GM04503 (cell line): ENCODE measurements at regions not wholly inside any gene's neighbourhood (a gene's known extent, or its start where the extent isn't known, plus 50 kb on each side); places are given as distances from the start of the nearest gene placed in this dataset.
A peak's percentile ranks its signal among the peaks of the same experiment; 100 is the strongest.

Experiments
- DNase-seq: peaks from one replicate; pipeline ENCODE4 v3.0.0-alpha.2; 2012; ENCODE audit warnings: low read depth

GRCh38 chr6:71527886-71528285, 239.3 kb downstream of the OGFRL1 start:
- no peak for DNase-seq

- no peak for DNase-seq
Observed at GRCh38 chr6:71529026-71529425, 240.4 kb downstream of the OGFRL1 start.

- DNase-seq = no peak
Observed at GRCh38 chr6:71529769-71530168, 241.2 kb downstream of the OGFRL1 start.

DNA sequence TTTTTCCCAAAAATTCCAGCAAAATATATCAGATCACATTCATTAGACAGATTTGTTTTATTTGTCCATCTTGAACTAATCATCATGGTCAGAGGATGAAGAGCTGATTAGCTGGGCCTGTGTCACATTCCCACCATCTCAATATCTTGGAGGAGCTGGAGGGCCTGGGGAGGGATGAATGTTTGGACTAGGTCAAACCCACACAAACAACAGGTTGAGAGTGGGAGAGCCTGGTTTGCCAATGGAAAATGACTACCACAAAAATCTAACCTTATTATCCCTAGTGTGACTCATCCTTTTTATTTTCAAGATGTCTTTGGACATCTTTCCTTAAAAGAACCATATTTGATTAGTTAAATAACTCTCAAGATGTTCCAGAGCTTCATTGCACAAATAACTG, 242.4 kb downstream of the OGFRL1 start:
- no peak for DNase-seq

DNA sequence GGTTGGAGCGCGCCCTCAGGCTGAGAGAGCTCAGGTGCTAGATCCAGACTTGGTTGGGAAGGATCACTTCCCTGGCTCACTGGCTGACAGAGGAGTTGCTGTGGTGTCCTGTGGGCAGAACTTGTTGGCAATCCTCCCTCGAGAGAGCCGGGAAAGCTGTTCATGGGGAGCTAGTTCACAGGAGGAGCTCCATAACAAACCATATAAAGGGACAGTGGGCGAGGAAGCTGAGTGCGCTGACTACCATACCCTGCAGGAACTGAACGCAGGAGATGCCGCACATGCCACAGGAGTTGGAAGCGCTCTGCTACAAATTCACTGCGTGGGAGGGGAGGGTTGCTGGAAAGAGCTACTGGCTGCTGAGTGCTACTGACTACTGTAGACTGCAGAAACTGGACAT, 243.2 kb downstream of the OGFRL1 start:
- no peak for DNase-seq

- DNase-seq = no peak
Observed at GRCh38 chr6:71533939-71534379, 245.3 kb downstream of the OGFRL1 start.

GRCh38 chr6:71534921-71535320, 246.3 kb downstream of the OGFRL1 start:
- no peak for DNase-seq

DNA sequence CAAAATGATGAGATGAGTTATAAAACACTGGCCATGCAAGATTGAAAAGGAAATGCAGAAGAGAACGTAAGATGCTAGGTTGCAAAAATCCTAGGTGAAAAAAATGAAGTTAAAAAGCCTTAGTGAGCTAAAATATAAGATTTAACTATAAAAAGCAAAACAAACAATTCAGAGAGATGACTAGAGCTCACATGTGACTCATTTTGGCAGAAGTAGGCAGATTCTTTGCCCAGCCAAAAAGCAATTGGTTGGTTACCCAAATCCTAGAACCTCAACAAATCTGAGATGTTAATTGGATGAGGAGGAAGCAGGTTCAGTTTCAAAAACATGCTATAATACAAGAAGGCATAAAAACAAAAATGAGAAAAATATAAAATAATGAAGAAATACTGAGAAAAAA, 249.1 kb downstream of the OGFRL1 start:
- peak; percentile 34 for DNase-seq

DNA sequence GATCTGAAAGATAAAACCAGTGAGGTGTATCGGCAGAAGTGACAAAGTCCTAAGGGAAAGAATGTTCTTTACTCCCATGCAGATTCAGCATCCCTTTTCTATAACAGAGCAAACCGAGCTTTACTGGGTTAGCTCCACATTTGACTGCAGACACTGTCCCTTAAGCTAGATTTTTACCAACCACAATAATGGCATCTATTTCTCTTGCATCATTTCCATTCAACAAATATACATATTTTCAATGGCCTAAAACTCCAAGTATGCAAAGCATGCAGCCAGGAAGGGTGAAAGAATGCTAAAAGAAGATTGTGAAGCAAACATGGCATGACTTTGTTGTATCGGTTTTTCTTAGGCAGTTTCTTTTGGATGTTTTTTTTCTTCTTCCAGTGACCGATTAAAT, 255.4 kb downstream of the OGFRL1 start:
- DNase-seq = peak; percentile 59

DNA sequence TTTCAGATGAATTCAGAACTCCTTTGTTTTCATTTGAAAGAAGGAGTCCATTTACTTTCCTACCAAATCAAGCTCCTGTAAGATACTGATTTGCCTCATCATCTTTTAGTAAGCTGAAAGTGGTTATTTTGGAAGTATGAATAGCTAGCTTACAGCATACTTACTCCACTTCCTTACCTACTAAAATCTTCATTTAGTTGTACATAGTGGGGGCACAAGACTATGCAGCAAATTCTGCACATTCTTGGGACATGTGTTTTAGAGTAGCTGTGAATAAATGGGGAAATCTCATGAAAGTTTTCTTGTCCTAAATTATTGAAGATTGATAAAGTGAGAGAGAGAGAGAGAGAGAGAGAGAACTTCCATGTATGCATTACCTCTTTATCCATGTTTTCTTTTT, 256.3 kb downstream of the OGFRL1 start:
- DNase-seq = no peak

DNA sequence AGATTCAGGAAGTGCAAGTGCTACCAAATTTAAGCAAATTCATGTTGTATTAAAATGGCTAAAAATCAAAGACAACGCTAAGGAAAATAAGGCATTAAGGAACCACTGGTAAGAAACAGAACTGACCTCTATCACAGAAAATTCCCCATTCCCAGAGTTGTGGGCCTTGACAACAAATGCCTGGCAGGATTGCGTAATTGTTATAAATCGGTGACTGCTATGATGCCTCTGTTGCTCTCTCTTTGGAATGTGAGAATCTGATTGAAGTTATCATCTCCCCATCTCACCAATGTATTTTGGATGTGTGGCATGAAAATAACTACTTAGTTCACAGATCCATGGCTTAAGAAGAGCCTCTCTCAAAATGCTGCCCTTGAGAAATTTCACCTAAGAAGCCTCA, 257.3 kb downstream of the OGFRL1 start:
- no peak for DNase-seq

DNA sequence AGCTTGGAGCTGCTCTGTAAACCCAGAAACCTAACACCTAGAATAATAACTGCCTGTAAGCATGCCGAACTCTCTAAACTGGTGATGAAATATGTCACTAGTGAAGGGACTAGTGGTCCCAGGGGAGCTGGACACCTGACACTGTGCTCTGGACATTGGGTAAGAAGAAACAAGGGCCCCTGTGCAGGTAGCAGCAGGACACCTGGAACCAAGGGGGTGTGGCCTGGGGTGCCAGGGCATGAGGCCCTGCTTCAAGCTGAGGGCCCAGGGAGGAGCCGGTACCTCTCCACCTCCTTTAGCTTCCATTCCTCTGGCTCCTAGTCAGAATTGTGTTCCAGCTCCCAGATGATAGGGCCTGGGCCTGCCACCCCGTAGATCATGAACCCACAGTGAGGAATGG, 263.2 kb downstream of the OGFRL1 start:
- DNase-seq = no peak

DNA sequence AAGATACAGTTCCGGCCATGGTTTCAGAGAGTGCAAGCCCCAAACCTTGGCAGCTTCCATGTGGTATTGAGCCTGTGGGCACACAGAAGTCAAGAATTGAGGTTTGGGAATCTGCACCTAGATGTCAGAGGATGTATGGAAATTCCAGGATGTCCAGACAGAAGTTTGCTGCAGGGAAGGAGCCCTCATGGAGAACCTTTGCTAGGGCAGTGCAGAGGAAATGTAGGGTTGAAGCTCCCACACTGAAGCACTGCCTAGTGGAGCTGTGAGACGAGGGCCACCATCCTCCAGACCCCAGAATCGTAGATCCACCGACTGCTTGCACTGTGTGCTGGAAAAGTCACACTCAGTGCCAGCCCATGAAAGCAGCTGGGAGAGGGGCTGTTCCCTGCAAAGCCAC, 267.5 kb downstream of the OGFRL1 start:
- no peak for DNase-seq

DNA sequence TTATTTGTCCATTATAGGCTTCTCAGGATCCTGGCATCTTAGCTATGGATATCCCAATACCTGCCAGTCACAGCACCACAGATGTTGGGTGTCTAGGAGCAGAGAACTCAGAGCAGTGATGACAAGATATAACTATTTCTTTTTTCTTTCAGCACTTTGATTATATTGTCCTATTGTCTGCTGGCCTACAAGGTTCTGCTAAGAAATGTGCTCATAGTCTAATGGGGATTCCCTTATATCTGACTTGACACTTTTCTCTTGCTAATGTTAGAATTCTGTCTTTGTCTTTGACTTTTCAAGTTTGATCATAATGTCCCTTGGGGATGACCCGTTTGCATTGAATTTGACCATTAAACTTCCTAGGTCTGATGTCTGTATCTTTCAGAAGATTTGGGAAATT, 270.4 kb downstream of the OGFRL1 start:
- DNase-seq = no peak

- no peak for DNase-seq
Observed at GRCh38 chr6:71567562-71567961, 279.0 kb downstream of the OGFRL1 start.

DNA sequence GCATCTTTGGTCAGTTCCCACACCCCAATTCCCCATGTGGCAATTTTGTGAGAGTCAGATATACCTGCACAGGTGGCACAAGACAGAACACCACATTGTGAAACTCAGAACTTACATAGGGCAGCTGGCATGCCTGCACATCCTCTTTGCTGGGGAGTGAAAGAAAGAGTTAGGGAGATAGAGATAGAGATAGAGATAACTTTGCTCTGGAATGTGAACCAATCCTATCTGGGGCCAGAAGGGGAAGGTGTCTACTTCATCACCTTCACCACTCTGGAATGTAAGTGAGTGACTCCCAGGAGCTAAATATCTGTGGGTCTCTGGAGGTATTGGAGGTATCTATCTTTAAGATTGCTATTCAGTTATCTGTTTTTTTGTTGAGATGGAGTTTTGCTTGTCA, 289.2 kb downstream of the OGFRL1 start:
- DNase-seq = no peak

GRCh38 chr6:71579902-71580301, 291.3 kb downstream of the OGFRL1 start:
- DNase-seq = no peak

DNA sequence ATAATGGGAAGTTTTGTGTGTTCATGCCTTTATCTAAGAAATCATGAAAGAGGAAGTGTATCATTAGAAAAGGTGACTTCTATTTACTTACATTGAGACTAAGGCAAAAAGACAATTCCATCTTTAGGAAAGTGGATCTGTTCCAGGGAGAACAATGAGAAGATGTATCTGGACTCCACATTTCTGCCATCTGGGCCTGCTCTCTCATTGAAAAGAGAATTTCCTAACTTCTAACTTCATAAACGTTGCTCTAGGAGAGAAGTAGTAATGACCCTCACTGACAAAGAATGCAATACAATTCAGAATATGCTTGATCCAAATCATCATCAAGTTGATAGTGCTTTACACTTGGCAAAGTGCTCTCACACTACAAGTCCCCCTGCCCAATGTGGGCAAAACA, 294.2 kb downstream of the OGFRL1 start:
- DNase-seq = no peak

DNA sequence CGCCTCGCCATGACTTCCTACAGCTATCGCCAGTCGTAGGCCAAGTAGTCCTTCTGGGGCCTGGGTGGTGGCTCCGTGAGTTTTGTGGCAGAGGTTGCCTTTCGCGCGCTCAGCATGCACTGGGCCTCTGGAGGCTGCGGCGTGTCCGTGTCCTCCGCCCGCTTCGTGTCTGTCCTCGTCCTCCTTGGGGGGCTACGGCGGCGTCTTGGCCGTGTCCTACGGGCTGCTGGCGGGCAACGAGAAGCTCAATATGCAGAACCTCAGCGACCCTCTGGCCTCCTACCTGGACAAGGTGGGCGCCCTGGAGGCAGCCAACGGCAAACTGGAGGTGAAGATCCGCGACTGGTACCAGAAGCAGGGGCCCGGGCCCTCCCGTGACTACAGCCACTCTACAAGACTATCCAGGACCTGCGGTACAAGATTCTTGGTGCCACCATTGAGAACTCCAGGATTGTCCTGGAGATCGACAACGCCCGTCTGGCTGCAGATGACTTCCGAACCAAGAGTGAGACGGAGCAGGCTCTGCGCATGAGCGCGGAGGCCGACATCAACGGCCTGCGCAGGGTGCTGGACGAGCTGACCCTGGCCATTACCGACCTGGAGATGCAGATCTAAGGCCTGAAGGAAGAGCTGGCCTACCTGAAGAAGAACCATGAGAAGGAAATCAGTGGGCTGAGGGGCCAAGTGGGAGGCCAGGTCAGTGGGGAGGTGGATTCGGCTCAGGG, 296.3 kb downstream of the OGFRL1 start:
- DNase-seq = no peak

DNA sequence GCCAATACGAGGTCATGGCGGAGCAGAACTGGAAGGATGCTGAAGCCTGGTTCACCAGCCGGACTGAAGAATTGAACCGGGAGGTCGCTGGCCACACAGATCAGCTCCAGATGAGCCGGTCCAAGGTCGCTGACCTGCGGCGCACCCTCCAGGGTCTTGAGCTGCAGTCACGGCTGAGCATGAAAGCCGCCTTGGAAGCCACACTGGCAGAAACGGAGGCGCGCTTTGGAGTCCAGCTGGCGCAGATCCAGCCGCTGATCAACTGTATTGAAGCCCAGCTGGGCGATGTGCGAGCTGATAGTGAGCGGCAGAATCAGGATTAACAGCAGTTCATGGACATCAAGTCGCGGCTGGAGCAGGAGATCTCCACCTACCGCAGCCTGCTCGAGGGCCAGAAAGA, 296.9 kb downstream of the OGFRL1 start:
- DNase-seq = no peak

DNA sequence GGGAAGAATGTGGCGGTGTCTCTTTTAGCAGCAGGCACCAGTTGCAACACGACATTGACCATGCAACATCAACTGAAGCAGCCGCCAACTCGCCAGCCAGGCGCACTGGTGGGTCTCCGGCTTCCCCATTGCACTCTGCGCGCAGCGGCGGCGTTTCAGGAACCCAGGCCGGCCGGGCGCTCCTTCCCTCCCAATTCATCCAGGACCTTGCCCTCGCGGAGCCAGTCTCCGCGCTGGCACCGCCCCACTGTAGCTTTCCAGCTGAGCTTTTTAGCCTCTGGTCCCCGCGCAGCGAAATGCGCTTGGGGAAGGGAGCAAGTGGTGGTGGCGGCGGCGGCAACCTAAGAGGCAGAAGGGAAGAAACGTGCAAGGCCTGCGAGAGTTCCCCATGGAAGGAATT, 297.9 kb upstream of the RIMS1 start:
- no peak for DNase-seq

DNA sequence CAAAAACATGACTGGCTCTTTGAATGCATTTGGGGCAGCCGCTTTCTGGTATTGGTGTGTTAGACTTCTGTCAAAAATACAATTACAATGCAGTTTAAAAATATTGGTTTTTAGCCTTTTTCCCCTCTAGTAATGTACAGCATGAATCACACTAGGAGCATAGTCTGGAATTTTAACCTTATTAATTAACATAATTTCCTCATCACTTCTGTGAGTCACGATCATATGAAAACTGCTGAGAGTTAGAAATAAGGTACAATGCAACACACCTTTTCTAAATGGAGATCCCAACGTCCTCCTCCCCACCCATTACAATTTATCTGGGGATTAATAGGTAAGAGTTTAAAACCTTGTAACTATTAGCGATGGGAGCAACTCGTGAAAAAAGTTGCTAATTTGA, 297.1 kb upstream of the RIMS1 start:
- no peak for DNase-seq

DNA sequence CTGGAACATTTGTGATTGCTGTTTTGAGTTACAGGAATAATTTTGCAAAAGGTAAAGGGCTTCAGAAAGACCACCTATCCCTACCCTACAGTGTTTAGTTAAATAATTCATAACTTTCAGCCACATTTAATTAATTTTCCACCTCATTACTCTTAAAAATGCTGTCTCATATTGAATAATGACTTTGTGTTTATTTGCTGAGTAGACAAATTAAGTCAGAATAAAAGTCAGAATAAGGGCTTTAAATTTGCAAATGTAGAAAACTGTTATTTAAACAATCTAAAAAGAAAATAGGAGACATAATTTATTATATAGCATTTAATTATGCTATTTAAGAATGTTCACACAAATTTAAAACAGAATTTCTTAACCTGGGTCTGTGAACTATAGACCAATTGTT, 293.7 kb upstream of the RIMS1 start:
- no peak for DNase-seq

- no peak for DNase-seq
Observed at GRCh38 chr6:71599359-71599758, 287.0 kb upstream of the RIMS1 start.
